DMS53 treated with DMSO at 0.1 percent for 48 hours (cell line): ENCODE measurements at regions not wholly inside any gene's neighbourhood (a gene's known extent, or its start where the extent isn't known, plus 50 kb on each side); places are given as distances from the start of the nearest gene placed in this dataset.
"Not testable (repeated sequence)": the region's sequence is repeated elsewhere in the genome, so short reads cannot be mapped to it uniquely, and the experiment has no call there.

Experiments
- DNase-seq: peaks from one replicate; lab custom pipeline; 2025; ENCODE audit not compliant: unreplicated experiment; lab: John Stamatoyannopoulos, UW

DNA sequence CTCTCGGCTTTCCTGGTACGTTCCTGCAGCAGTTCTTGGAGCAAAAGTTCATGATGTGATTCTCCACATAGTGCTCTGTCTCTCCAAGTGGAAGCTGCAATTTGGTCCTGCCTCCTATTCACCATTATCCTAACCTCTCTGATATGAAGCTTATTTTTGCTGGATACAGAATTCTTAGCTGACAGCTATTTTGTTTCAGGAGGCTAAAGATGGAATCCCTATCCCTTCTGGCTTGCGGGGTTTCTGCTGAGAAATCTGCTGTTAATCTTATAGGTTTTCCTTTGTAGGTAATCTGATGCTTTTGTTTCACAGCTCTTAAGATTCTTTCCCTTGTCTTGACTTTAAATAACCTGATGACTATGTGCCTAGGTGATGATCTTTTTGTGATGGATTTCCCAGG, 181.6 kb upstream of the VLDLR start:
- no peak for DNase-seq

DNA sequence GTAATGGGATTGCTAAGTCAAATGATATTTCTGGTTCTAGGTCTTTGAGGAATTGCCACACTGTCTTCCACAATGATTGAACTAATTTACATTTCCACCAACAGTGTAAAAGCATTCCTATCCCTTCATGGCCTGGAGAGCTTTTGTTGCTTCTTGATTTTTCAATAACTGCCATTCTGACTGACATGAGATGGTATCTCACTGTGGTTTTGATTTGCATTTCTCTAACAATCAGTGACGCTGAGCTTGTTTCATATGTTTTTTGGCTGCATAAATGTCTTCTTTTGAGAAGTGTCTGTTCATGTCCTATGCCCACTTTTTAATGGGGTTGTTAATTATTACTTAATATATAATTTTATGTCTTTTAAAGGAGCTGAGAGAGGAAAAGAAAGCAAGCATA, 177.7 kb upstream of the VLDLR start:
- not testable (repeated sequence) for DNase-seq

DNA sequence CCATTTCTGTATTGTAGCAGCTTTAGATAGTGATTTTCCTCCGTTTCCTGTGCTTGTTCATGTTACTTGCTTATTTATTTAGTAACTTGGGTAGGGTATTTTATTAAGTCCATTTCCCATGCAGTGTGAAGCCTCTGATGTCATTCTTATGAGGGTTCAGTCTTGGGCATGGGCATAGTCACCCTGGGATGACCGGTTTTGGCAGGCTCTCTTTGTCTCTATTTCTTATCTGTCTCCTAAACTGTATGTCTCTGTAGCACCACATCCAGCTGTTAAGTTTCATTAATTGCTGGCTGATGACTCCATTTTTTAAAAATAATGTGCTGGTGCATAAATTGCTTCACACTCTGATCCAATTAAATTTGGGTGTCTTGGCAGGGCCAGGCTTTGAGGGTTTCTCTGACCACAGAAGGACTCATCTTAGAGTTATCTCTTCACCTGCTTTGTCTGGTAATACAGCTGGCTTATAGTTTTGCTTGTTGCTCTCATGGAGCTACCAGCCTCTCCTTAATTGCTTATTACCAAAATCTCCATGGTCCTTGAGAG, 173.3 kb upstream of the VLDLR start:
- DNase-seq, result no peak

DNA sequence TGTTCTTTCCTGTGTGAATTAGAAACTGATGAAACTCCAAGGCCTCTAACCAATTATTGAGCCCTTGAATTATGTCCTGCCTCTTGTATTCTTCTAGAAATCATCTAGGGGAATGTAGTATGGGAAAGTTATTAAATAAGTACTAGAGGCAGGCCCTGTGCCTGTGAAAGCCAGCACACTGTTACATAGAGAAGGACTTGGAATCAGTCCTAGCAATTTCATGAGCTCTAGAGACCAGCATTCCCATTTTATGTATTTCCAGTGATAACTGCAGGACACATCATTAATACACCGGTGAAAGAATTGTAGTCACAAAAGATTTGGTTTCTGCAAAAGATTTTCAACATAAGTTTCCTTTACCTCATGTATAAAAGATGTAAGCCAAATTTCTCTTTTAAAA, 168.5 kb upstream of the VLDLR start:
- no peak for DNase-seq

DNA sequence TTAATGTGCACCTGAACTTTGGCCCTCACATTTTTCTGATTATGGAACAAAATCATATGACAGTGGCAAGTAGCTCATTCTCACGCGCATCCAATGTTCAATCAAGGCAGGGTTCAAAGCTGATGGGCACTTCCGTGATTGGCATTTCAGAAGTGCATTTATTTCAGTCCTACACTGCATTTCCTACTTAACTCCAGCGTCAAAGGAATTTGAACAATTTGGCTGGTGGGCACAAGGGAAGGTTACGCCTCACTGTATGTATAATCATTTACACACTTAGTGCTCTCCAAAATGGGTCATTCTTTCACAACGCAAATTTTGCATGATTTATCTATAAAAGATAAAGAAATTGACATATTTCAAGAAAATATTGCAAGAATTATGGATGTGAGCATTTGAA, 167.9 kb upstream of the VLDLR start:
- no peak for DNase-seq

DNA sequence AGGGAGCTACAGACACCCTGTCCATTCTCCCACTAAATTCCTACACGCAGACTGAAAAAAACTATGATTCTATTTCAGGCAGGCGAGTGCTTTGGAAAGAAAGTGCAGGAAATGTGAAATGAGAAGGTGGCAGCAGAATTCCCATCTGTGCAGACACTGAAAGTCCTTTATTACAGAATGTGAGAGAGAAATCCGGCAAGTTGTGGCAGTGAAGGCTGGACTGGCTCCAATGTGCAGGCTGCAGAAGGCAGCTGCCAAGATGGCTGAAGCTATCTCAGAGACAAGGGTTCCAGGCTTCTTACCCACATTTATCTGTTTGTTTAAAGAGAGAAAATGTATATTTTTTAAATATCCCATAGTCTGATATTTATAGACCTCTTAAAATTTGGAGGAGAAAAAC, 161.8 kb upstream of the VLDLR start:
- DNase-seq, result no peak

DNA sequence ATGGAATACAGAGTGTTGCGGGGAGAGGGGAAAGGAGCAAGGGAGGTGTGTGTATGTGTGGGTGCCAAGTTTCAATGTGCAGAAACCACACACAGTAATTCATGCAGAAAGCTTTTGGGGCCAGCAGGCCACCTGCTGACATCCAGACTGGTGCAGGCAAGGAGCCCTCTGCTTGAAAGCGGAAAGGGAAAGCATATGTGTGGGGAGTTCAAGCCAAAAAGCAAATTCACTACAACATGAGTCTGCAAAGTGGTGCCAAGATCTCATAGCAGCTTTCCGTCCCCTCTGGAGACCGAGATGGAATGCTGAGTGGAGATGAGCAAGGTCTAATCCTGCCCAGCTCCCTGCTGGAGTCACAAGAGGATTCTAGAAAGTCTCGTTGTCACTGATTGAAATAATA, 159.7 kb upstream of the VLDLR start:
- DNase-seq, result no peak

DNA sequence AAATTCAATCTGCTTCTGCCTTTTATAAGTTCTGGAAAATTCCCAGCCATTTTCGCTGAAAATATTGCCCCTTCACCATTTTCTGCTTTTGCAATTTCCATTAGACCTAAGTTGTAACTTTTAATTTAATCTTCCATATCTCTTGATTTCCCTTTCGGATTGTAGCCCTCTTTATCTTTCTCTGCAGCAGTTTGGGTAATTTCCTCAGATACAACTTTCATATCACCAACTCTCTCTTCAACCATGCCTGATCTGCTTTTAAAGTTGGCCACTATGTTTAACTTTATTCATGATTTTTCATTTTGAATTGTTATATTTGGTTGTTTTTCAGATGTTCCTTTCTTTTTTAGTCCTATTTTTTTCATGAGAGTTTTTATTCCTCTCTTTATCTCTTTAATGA, 157.0 kb upstream of the VLDLR start:
- no peak for DNase-seq

DNA sequence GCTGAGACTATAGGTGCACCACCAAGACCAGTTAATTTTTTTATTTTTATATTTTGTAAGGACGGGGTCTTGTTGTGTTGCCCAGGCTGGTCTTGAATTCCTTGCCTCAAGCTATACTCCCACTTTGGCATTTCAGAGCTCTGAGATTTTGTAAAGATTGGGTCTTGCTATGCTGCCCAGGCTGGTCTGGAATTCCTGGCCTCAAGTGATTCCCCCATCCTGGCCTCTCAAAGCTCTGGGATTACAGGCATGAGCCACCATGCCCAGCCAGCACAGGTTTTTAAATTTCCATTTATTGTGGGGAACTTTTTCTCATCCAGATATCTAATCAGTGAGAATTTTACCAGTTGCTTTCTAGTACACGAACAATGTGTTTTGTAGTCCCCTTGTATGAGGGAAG, 156.1 kb upstream of the VLDLR start:
- no peak for DNase-seq

DNA sequence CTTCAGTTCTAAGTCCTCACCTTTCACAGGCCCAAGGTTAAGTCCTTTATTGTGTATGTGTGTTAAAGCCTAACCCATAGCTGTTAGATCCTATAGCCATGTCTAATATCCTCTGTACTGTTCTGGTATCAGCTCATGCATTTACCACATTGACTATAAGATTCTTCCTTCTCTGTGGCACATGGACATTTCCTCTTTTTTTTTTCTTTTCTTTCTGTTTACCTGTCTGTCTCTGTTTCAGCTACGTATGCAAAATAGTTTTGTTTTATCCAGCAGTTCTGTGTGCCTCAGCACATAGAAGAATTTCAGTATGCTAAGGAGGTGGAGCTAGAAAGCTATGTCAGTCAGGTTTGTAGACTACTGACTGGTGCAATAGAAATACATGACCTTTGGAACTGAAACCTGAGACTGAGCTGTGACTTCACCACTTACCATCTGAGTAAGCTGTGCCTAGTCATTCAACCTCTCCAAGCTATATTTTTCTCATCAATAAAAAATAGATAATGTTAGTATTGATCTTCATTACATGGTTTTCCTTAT, 155.6 kb upstream of the VLDLR start:
- peak; percentile 79 for DNase-seq

DNA sequence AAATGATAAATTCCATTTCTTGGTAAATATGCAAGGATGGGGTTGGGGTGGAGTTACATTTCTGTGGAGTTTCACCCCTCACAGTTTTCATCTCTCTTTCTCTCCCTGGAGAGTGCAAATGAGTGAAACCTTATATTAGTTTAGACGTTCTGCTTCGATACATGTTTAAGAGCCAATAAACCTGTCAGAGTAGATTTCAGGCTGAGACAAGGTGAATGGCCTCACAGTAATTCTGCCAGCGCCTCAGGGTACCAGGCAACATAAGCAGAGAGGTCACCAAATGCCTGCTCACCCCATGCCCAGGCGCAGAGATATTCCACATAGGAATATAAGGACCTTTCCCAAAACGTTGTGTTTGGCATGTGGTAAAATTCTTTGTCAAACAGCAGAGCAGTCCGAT, 154.9 kb upstream of the VLDLR start:
- peak; percentile 51 for DNase-seq

DNA sequence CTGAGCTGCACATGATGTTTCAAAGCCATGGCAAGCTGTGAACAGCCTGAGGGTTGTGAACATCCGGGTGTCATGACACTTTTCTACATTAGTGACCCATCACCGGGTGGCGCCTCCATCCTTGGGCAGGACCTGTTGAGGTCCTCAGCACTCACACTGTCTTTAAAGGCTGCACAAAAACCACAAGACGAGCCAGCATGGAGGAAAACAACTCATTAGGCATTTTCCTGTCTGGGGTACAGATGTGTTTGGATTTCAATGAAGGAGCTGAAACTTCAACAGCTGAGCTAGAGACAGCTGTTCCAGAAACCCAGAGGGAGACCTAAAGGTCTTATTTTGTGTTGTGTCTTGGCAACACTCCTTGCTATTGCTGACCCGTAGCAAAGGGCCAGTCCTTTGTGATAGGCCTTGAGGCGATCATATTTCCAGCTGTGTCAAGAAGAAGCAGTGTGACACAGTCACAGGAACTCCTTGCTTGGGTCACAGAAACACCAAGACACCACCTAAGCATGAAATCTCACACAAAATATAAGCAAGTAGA, 151.8 kb upstream of the VLDLR start:
- no peak for DNase-seq

DNA sequence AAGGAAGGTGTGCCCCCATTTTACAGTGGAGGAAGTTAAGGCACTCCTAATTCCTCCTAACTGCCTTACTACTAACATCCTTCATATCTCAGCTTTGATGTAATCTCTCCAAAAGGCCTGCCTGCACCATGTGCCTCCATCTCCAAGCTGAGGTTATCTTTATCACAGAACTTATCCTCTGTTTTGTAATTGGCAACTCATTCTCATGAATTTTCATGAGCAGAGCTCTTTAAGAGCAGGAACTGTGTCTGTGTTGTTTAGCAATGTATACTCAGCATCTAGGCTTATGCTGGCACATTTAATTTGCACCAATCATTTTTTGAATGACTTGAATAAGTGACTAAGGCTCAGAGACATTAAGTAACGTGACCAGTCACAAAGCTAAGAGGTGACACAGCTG, 147.9 kb upstream of the VLDLR start:
- no peak for DNase-seq

DNA sequence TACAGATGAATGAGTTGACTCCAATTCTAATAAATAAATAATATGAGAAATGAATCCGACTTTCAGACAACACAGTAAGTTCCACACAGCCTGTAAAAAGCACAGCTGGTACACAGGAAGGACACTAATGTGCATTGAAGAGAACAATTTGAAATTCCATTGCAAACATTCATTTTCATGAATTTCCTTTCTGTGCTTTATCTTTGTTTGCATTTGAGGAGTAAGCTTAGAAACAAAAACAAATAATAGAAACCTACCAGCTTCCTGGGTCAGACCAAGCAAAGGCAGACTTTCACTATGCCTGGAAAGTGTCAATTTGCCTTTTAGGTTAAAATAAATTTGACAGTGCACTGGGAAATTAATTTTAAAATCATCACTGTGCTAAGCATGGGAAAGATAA, 143.8 kb upstream of the VLDLR start:
- peak; percentile 13 for DNase-seq

DNA sequence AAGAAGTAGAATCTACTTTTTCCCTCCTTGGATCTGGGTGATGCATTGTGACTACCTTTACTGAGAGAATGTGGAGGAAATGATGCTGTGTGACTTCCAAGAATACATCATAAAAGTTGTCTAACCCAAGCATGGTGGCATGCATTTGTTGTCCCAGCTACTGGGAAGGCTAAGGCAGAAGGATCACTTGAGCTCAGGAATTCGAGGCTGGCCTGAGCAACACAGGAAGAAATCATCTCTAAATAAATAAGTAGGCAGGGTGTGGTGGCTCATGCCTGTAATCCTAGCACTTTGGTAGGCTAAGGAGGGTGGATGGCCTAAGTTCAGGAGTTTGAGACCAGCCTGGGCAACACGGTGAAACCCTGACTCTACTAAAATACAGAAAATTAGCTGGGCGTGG, 143.2 kb upstream of the VLDLR start:
- no peak for DNase-seq

DNA sequence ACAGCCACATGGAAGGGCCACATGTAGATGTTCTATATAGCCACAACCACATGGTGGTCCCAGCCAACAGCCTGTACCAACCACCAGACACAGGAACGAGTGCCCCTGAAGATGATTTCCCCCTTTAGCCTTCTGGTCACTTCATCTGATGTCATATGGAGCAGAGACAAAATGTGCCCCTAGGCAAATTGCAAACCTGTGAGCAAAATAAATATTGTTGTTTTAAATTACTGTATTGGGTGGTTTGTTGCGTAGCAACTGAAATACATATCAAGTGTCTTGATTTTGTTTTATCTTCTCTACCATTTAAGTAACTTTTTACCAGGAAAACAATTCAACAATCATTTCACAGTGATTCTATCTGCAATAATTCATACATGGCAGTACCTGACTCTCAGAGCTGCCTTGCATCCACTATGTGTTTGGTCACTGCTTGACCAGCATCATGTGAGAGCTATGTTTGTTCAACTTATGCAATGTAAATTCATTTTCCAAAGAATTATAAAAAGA, 142.5 kb upstream of the VLDLR start:
- no peak for DNase-seq

DNA sequence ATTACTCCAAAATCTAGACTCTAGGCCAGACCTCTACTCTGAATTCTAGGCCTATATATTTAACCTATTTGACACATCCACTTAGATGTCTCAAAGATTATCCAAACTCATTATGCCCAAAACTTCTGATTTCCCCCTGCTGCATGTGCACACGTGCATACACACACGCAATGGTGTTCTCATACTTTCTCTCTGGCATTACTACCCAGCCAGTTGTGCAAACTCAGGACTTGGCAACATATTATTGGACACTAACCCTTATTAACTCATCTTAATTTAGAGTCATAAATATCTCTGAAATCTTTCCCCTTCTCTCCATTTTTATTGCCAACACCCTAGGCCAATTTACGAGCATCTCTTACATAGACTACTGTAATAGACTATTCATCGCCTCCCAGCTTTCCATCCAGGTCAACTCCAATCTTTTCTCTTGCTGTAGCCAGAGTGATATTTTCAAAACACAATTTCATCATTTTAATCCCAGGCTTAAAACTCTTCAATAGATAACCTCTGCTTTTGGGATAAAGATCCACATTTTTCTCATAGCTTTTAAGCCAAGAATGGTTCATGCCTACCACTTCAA, 141.2 kb upstream of the VLDLR start:
- no peak for DNase-seq

DNA sequence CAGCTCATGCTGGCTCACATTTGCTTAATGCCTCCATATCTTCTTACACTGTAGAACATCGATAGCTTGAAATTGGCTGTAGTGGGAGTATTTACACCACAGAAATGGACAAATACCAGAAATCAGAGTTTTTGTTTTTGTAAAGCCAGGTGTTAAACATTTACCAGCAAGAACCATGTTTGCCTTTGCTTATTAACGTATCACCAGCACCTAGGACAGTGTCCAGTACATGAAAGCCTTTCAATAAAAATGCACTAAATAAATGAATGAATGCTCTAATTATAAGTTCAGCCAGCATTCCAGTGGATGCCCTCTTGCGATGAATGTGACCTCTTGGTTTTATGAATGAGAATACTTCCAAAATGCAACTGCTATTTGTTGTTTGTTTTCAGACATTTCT, 140.4 kb upstream of the VLDLR start:
- DNase-seq, result no peak

DNA sequence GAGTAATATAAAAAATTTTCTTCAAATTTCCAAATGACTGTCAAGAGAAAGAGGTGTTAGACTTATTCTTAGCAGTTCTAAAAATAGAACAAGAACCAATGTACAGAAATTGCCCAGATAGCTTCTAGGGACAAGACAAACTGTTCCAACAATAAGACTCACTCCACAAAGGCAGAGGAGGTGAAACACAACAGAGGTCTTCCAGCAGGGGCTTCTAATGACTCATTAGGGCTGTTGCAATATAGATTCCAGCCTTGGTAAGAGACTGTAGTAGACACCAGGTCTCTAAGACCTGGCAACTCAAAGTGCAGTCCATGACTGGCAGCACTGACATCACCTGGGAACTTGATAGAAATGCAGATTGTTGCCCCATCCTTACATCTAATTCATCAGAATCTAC, 134.6 kb upstream of the VLDLR start:
- DNase-seq, result no peak

DNA sequence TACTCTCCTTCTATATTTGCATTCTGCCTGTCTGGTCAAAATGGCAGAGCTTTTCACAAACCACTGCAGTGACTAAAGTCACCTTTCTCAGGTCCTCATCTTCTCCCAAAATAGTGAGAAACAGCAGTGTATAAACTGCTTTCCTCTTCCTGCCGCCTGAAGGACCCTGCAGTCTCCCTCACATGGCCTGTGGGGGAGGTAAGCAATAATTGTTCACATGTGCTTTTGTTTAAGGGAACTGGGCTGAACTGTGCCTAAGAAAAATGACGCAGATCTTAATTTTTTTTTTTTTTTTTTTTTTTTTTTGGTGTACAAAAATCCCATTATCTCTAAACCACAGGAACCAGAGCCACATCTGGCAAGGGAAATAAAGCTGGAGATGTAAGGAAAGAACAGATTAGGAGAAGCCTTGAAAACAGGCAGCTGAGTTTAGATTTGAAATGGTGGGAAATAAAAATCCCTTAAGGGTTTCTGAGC, 131.7 kb upstream of the VLDLR start:
- no peak for DNase-seq

DNA sequence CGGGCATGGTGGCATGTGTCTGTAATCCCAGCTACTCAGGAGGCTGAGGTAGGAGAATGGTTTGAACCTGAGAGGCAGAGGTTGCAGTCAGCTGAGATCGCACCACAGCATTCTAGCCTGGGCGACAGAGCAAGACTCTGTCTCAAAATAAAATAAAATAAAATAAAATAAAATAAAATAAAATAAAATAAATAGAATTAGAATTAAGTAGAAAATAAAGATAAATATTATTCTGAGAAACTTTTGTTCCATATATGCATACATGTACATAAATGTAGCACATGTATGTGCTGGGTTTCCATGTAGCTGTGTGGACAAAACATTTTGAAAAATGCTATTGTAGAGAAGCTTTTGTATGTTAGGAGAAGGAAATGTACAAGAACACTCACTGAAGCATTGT, 129.4 kb upstream of the VLDLR start:
- DNase-seq, result no peak

DNA sequence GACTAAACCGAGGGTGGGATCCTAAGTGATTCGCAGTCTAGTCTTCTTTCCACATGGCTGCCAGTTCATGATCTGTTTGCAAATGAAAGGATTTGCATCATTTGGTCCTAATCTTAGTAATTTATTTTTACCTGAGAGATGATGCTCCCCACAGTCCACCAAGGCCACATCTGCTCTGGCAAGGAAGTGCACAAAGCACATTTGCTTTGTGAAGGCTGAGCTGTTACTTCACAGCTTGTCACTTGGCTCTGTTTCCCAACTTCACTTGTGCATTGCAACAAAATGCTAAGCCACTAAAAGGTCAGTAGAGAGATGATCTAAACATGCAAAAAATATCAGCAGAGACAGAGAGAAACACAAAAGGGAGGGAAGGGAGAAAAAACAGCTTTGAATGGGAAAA, 128.5 kb upstream of the VLDLR start:
- DNase-seq, result no peak

DNA sequence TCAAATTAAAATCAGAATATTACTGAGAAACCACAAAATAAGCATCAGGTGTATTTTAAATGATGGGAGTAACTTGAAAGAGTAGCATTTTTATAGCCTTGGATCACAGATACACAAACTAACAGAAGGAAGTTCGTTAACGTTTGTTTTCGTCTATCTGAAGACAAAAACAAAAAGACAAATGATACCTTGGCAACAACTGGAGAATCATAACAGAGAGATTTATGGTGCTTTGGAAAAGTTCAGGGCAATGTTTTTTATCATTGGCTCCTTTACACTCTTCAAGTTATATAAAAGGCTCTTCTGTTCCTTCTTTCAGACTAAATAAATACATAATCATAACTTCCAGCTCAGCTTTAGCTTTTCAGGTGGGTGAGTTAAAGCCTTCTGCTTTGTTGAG, 128.1 kb upstream of the VLDLR start:
- DNase-seq, result no peak
